ENCODE measurements at regions not wholly inside any gene's neighbourhood (a gene's known extent, or its start where the extent isn't known, plus 50 kb on each side); places are given as distances from the start of the nearest gene placed in this dataset.

DNA sequence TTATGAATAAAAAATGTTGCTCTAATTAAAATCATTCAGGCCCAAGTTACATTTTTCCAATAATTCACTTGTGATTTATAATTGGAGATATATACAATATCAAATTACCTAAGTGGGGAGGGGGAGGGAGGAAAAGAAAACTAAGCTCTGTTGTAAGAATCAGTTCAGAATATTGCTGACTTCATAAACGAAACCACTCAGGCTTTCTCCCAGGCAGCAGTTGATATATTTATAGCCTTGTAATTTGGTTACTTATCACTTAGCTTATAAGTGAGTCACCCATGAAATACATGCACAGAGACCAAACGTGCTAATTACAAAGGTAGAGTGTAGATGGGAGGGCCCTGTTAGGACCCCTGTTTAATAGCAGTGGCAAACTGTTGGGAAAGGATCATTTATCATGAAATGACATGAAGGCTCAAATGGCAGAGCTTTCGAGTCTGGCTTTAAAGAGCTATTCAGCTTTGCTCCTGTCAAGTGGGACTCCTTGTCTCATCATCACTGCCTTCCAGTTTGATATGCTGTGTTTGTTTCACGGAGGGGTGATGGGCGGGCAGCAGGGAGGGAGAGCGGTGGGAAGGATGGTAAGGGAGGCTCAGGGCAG is 105.6 kb upstream of the PGRMC2 start:
- DNase-seq (ENCODE audit: low read depth, low spot score): no peak
- no peak overlapping the region for H3K9ac ChIP-seq (ENCODE audit: control insufficient read depth, extremely low read depth, insufficient read depth, low read length)
- dilution Hi-C loops (cut with MboI; ENCODE audit: extremely low pct_ligation_motif_present, low sequenced_read_pairs): no loop called here
- peak; percentile 36 for FAIRE-seq
- no peak overlapping the region for H2AFZ ChIP-seq (ENCODE audit: control insufficient read depth, low read length)
- H3K4me1 ChIP-seq (ENCODE audit: control insufficient read depth, extremely low read depth, insufficient read depth, low read length): peaks cover 8% of the 10 kb centered on the region
- no peaks in the 10 kb centered on the region for H3K9me3 ChIP-seq (ENCODE audit: control insufficient read depth, low read depth, low read length)
- no peaks in the 10 kb centered on the region for H3K36me3 ChIP-seq (ENCODE audit: control insufficient read depth in 2 of 2, extremely low read depth in 1 of 2, insufficient read depth in 2 of 2, low read length in 2 of 2)
- H3K27ac ChIP-seq (ENCODE audit: control insufficient read depth, insufficient read depth, low read length): no peak overlapping the region
- H3K4me2 ChIP-seq (ENCODE audit: control insufficient read depth, extremely low read depth, insufficient read depth, low read depth, low read length): no peak overlapping the region
- no peaks in the 10 kb centered on the region for H3K27me3 ChIP-seq (ENCODE audit: control insufficient read depth, extremely low read depth, insufficient read depth, low read length)
- no peaks in the 10 kb centered on the region for H3K9me1 ChIP-seq (ENCODE audit: control insufficient read depth, extremely low read depth, insufficient read depth, low read length)
- H3K4me3 ChIP-seq (ENCODE audit: control insufficient read depth in 2 of 3, extremely low read depth in 1 of 3, insufficient read depth in 2 of 3, low read depth in 1 of 3, low read length in 3 of 3): no peak overlapping the region
- H4K20me1 ChIP-seq (ENCODE audit: control insufficient read depth, extremely low read depth, insufficient read depth, low read length): no peaks in the 10 kb centered on the region
- H3K79me2 ChIP-seq (ENCODE audit: control insufficient read depth, insufficient read depth, low read length): no peaks in the 10 kb centered on the region
- TF ChIP-seq CTCF (optimal IDR thresholded peaks at IDR 0.05 in 1 of 3, IDR thresholded peaks at IDR 0.05 in 1 of 3, conservative IDR thresholded peaks at IDR 0.05 in 1 of 3; ENCODE audit: extremely low read depth in 1 of 3, insufficient read depth in 2 of 3, low read length in 3 of 3) (no peak), EZH2 (IDR thresholded peaks at IDR 0.05; ENCODE audit: low read length) (no peak)

DNA sequence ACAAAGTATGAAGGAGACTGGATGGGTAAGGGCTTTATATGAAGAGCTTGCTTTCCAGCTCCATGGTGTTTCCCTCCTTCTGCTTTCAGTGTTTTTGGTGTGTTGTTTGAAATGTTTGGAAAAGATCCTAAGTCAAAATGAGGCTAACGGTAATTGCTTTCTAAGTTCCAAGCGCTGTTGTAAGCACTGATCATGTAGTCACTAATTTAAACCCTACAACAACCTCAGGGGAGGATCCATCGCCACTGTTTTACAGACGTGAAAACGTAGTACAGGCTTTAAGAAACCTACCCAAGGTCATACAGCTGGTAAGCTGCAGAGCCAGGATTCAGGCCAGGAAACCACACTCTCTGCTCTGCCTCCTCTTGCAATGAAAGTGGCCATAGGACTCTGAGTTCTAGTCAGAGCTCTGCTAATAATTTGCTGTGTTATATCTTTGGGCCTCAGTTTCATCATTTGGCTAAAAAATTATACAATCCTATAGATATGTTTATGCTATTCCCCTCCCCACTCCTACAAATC is 102.9 kb upstream of the PGRMC2 start:
- Histone ChIP-seq H4K20me1 (ENCODE audit: control insufficient read depth, extremely low read depth, insufficient read depth, low read length) (no peaks in the 10 kb centered on the region), H3K4me1 (ENCODE audit: control insufficient read depth, extremely low read depth, insufficient read depth, low read length) (peaks cover 34% of the 10 kb centered on the region), H3K27ac (ENCODE audit: control insufficient read depth, insufficient read depth, low read length) (no peak overlapping the region), H3K79me2 (ENCODE audit: control insufficient read depth, insufficient read depth, low read length) (no peaks in the 10 kb centered on the region), H3K9me3 (ENCODE audit: control insufficient read depth, low read depth, low read length) (no peaks in the 10 kb centered on the region), H3K9me1 (ENCODE audit: control insufficient read depth, extremely low read depth, insufficient read depth, low read length) (no peaks in the 10 kb centered on the region), H3K4me2 (ENCODE audit: control insufficient read depth, extremely low read depth, insufficient read depth, low read depth, low read length) (no peak overlapping the region), H3K9ac (ENCODE audit: control insufficient read depth, extremely low read depth, insufficient read depth, low read length) (no peak overlapping the region), H3K27me3 (ENCODE audit: control insufficient read depth, extremely low read depth, insufficient read depth, low read length) (no peaks in the 10 kb centered on the region), H3K4me3 (ENCODE audit: control insufficient read depth in 2 of 3, extremely low read depth in 1 of 3, insufficient read depth in 2 of 3, low read depth in 1 of 3, low read length in 3 of 3) (no peak overlapping the region), H3K36me3 (ENCODE audit: control insufficient read depth in 2 of 2, extremely low read depth in 1 of 2, insufficient read depth in 2 of 2, low read length in 2 of 2) (no peaks in the 10 kb centered on the region), H2AFZ (ENCODE audit: control insufficient read depth, low read length) (no peak overlapping the region)
- FAIRE-seq (no peak), DNase-seq (ENCODE audit: low read depth, low spot score) (no peak)
- dilution Hi-C loops (cut with MboI; ENCODE audit: extremely low pct_ligation_motif_present, low sequenced_read_pairs): no loop called here
- no peak for TF ChIP-seq EZH2 (IDR thresholded peaks at IDR 0.05; ENCODE audit: low read length)
- TF ChIP-seq CTCF (optimal IDR thresholded peaks at IDR 0.05 in 1 of 3, IDR thresholded peaks at IDR 0.05 in 1 of 3, conservative IDR thresholded peaks at IDR 0.05 in 1 of 3; ENCODE audit: extremely low read depth in 1 of 3, insufficient read depth in 2 of 3, low read length in 3 of 3): no peak

All from keratinocyte (primary cell).